MM.1S (cell line): ENCODE measurements at regions not wholly inside any gene's neighbourhood (a gene's known extent, or its start where the extent isn't known, plus 50 kb on each side); places are given as distances from the start of the nearest gene placed in this dataset.
"Not testable (repeated sequence)": the region's sequence is repeated elsewhere in the genome, so short reads cannot be mapped to it uniquely, and the experiment has no call there.

Source experiments
- DNase-seq: peaks from one replicate; pipeline ENCODE4 v3.0.0-alpha.2; 2015
- H2AFZ ChIP-seq: fragments of 300-600 bp; sonication (generic); 2 replicates; pipeline ENCODE4 v1.6.0; 2016; ENCODE audit warnings: antibody characterized with exemption, low read length
- H3F3A ChIP-seq: fragments of 300-600 bp; sonication (generic); 2 replicates; pipeline ENCODE4 v1.6.1; 2016; ENCODE audit warnings: mild to moderate bottlenecking, antibody characterized with exemption, low read length, moderate library complexity, mixed read lengths; ENCODE audit not compliant: insufficient read depth
- H3K27ac ChIP-seq: fragments of 300-600 bp; sonication (generic); 2 replicates; pipeline ENCODE4 v1.5.1; 2016; ENCODE audit warnings: mild to moderate bottlenecking, low read length
- H3K27me3 ChIP-seq: fragments of 300-600 bp; sonication (generic); replicated peaks from 2 replicates; pipeline ENCODE4 v1.6.0; 2016; ENCODE audit warnings: low read length; ENCODE audit not compliant: insufficient read depth
- H3K36me3 ChIP-seq: fragments of 300-600 bp; sonication (generic); replicated peaks from 2 replicates; pipeline ENCODE4 v1.6.1; 2016; ENCODE audit warnings: mild to moderate bottlenecking, low read length, mixed read lengths; ENCODE audit not compliant: insufficient read depth
- H3K4me1 ChIP-seq: fragments of 300-600 bp; sonication (generic); 2 replicates; pipeline ENCODE4 v1.6.1; 2016; ENCODE audit warnings: low read length, mixed read lengths
- H3K4me2 ChIP-seq: fragments of 300-600 bp; sonication (generic); 2 replicates; pipeline ENCODE4 v1.6.0; 2016; ENCODE audit warnings: low read depth, low read length
- H3K4me3 ChIP-seq: fragments of 300-600 bp; sonication (generic); 2 replicates; pipeline ENCODE4 v1.5.1; 2016; ENCODE audit warnings: low read length, mixed read lengths
- H3K79me2 ChIP-seq: fragments of 300-600 bp; sonication (generic); 2 replicates; pipeline ENCODE4 v1.6.1; 2016; ENCODE audit warnings: mixed run types, low read length, mixed read lengths
- H3K9ac ChIP-seq: fragments of 300-600 bp; sonication (generic); 2 replicates; pipeline ENCODE4 v1.6.1; 2016; ENCODE audit warnings: low read length, mixed read lengths
- H3K9me2 ChIP-seq: fragments of 300-600 bp; sonication (generic); replicated peaks from 2 replicates; pipeline ENCODE4 v1.6.1; 2016; ENCODE audit warnings: mild to moderate bottlenecking, low read length, mixed read lengths; ENCODE audit not compliant: insufficient read depth
- H3K9me3 ChIP-seq: fragments of 300-600 bp; sonication (generic); replicated peaks from 2 replicates; pipeline ENCODE4 v1.6.1; 2016; ENCODE audit warnings: mild to moderate bottlenecking, low read length, mixed read lengths; ENCODE audit not compliant: insufficient read depth
- H4K20me1 ChIP-seq: fragments of 300-600 bp; sonication (generic); 2 replicates; pipeline ENCODE4 v1.6.1; 2016; ENCODE audit warnings: mild to moderate bottlenecking, low read length, moderate library complexity, mixed read lengths; ENCODE audit not compliant: insufficient read depth

DNA sequence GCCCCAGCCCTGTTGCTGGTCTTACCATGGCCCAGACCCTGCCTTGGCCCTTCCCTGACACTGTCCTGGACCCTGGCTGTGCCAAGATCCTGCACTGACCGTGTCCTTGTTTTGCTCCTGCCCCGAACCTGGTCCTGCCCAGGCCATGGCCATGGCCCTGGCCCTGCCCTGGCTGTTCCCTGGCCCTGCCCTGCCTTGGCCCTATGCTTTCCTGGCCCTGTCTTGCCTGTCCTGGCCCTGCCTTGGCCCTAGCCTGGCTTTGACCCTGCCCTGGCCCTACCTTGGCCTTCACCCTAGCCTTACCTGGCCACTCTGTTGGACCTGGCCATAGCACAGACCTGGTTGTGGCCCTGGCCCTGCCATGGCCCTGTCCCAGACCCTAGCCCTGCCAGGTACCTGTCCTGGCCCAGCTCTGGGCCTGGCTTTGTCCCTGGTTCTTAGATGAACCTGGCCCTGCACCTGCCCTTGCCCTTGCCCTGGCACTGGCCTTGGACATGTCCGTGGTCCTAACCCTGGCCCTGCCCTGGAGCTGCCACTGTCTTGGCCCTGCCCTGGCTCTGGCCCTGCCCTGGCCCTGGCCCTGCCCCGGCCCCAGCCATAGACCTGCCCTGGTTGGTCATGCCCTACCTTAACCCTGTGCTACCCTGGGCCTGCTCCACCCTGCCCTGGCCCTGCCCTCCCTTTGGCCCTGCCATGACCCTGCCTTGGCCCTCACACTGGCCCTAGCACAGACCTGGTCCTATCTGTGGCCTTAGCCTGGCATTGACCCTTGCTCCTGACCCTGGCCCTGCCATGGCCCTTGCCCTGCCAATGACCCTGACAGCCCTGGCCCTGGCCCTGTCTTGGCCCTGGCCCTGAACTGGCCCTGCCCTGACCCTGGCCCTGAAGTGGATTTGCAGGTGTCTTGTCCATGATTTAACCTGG is 238.1 kb downstream of the GOLGA6L6 start:
- not testable (repeated sequence) for H3K27ac ChIP-seq, H3K9ac ChIP-seq, H3F3A ChIP-seq, H3K4me1 ChIP-seq, DNase-seq, H3K4me2 ChIP-seq, H3K4me3 ChIP-seq, H3K27me3 ChIP-seq, H4K20me1 ChIP-seq, H3K79me2 ChIP-seq, H3K36me3 ChIP-seq, H3K9me3 ChIP-seq, H3K9me2 ChIP-seq, H2AFZ ChIP-seq

- H3K27ac ChIP-seq, H3K79me2 ChIP-seq, H3K4me3 ChIP-seq, H4K20me1 ChIP-seq, H3K9me2 ChIP-seq, H2AFZ ChIP-seq, H3K9ac ChIP-seq, H3K9me3 ChIP-seq, DNase-seq, H3K4me1 ChIP-seq, H3K4me2 ChIP-seq, H3K36me3 ChIP-seq, H3K27me3 ChIP-seq, H3F3A ChIP-seq: not testable (repeated sequence)
Measured at GRCh38 chr15:20302141-20303069, 239.2 kb downstream of the GOLGA6L6 start.

DNA sequence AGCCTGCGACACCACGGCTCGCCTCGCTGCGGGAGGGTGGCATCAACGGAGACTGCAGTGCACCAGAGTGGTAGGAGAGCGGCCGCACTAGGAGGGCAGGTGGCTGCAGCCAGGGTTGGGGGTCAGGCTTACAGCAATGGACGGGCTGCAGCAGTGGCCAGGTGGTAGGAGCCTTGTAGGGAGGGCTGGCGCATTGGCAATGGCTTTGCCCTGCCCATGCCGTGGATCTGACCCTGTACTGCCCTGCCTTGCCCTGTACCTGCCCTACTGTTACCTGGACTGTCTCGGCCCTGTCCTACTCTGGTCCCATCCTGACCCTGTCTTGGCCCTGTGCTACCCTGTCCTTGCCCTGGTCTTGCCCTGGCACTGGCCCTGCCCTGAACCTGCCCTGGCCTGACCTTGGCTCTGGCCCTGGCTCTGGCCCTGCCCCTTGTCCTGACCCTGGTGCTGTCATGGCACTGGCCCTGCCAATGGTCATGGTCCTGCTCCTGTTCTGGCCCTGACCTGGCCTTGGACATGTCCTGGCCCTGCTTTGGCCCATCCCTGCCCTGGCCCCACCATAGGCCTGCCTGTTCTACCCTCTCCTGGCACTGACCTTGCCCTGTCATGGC is 240.0 kb downstream of the GOLGA6L6 start:
- H3K27me3 ChIP-seq, H3K79me2 ChIP-seq, H3K9ac ChIP-seq, H3K9me3 ChIP-seq, H3K9me2 ChIP-seq, H3K27ac ChIP-seq, H2AFZ ChIP-seq, H3K4me1 ChIP-seq, H4K20me1 ChIP-seq, DNase-seq, H3K4me3 ChIP-seq, H3K36me3 ChIP-seq, H3F3A ChIP-seq, H3K4me2 ChIP-seq: not testable (repeated sequence)

- H4K20me1 ChIP-seq, H3K9me3 ChIP-seq, H3K27me3 ChIP-seq, H3K4me2 ChIP-seq, H3K9ac ChIP-seq, H3K27ac ChIP-seq, H3K4me3 ChIP-seq, H3F3A ChIP-seq, H3K79me2 ChIP-seq, DNase-seq, H3K36me3 ChIP-seq, H3K9me2 ChIP-seq, H3K4me1 ChIP-seq, H2AFZ ChIP-seq: not testable (repeated sequence)
Measured at GRCh38 chr15:20301041-20301390, 240.6 kb downstream of the GOLGA6L6 start.

DNA sequence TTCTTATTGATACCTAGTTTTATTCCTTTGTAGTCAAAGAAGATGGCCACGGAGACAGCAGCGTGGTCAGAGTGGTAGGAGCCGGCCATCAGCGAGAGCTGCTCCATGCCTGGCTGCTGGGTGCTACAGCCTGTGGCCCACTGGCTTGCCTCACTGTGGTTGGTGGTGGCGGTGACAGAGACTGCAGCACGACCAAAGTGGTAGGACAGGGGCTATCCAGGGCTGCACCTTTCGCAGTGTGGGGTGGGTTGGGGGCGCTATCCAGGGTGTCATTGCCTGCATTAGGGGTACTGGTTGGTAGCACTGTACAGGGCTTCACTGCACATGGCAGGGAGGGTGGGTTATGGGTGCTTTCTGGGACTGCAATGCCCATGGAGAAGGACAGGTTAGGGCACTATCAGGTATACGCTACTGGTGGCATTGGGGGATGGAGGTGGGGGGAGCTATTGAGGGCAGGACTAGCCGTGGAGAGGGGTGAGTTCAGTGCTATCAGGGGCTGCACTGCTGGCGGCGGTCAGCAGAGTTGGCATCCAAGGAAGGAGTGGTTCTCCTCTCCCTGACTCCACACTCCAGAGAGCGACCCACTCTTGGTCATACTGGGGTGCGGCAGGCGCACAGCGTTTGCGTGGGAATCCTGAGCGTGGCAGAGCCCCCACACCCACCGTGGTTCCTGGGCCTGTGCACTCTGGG is 241.1 kb downstream of the GOLGA6L6 start:
- not testable (repeated sequence) for H3K9me2 ChIP-seq

GRCh38 chr15:20297603-20298123 is 243.9 kb downstream of the GOLGA6L6 start:
- not testable (repeated sequence) for H3K9me2 ChIP-seq, H3K36me3 ChIP-seq, H3K27me3 ChIP-seq, H3K4me1 ChIP-seq, H2AFZ ChIP-seq, H3K9me3 ChIP-seq, H3K4me3 ChIP-seq, H3K27ac ChIP-seq, H3F3A ChIP-seq, H4K20me1 ChIP-seq, H3K9ac ChIP-seq, H3K79me2 ChIP-seq, H3K4me2 ChIP-seq, DNase-seq

More for the DNA sequence above, 241.1 kb downstream of the GOLGA6L6 start:
- H4K20me1 ChIP-seq, H3K4me2 ChIP-seq, H3K79me2 ChIP-seq, H3K4me1 ChIP-seq, H3F3A ChIP-seq, H3K36me3 ChIP-seq, H3K9me3 ChIP-seq, H2AFZ ChIP-seq, DNase-seq, H3K9ac ChIP-seq, H3K27ac ChIP-seq, H3K27me3 ChIP-seq, H3K4me3 ChIP-seq: not testable (repeated sequence)

DNA sequence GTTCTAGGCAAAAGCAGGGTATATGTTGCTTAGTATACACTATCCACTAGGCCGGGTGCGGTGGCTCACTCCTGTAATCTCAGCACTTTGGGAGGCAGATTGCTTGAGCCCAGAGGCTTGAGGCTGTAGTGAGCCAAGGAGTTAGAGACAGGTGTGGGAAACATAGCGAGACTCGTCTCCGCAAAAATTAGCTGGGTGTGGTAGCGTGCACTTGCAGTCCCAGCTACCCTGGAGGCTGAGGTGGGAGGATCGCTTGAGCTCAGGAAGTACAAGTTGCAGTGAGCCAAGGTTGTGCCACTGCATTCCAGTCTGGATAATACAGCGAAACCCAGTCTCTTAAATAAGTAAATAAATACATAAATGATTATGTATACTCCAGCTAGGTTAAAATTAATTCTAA is 245.3 kb downstream of the GOLGA6L6 start:
- H3K4me2 ChIP-seq, H3K4me1 ChIP-seq, H3K4me3 ChIP-seq, H3K27ac ChIP-seq, H4K20me1 ChIP-seq, H2AFZ ChIP-seq, H3K36me3 ChIP-seq, H3K27me3 ChIP-seq, DNase-seq, H3K79me2 ChIP-seq, H3K9me3 ChIP-seq, H3K9ac ChIP-seq, H3F3A ChIP-seq, H3K9me2 ChIP-seq: not testable (repeated sequence)
